HG02610 (cell line): ENCODE measurements at regions not wholly inside any gene's neighbourhood (a gene's known extent, or its start where the extent isn't known, plus 50 kb on each side); places are given as distances from the start of the nearest gene placed in this dataset.
A peak's percentile ranks its signal among the peaks of the same experiment; 100 is the strongest.
"Not testable (repeated sequence)": the region's sequence is repeated elsewhere in the genome, so short reads cannot be mapped to it uniquely, and the experiment has no call there.

Source experiments
- ATAC-seq: cut with Tn5 transposase; IDR thresholded peaks from one replicate; pipeline ENCODE4 v1.9.1; 2021; ENCODE audit warnings: mild to moderate bottlenecking, moderate library complexity; ENCODE audit not compliant: unreplicated experiment

GRCh38 chr6:80531681-80532619 is 425.5 kb downstream of the BCKDHB start:
- ATAC-seq, result no peak

DNA sequence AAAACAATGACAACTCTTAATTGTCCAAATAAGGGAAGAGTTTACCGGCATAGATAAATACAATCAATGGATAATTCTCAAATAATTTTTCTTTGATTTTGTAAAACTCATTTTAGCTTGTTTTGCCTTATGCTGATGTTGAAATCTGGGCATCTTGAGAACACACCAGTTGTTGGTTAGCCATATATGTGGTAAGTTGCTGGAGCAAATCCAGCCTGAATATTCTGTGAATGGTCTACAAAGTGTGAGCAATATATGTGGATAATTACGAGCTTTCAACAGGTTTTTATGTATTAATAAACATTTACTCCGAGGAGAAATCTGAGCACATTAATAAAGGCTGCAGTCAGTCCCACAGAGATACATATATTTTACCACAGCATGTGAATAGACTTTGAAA is 423.6 kb downstream of the BCKDHB start:
- ATAC-seq, result no peak

GRCh38 chr6:80528115-80528514 is 421.6 kb downstream of the BCKDHB start:
- ATAC-seq, result no peak

DNA sequence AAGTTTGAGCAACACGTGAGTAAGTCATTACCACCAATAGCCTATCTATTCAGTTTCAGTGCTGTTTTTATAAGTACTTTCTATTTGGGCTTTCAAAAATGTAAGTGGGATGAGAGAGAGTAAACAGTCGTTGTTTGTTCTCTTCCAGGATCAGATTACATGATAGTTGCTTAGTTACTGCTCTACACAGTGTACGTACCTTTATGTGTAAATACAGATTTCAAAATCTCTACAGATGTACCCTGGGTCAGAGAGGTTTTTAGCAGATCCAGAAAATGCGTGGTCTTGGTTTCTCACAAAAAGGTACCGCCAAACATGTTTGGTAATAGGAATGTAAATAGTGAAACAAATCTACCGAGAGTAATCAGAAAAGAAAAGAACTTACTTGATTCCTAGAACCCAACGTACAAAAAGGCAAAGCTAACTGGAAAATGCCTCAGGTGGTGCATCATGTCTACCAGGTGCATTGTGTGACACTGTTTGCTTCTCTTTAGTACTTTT is 421.1 kb downstream of the BCKDHB start:
- no peak for ATAC-seq

- ATAC-seq, result no peak
Observed at GRCh38 chr6:80523531-80523997, 417.1 kb downstream of the BCKDHB start.

DNA sequence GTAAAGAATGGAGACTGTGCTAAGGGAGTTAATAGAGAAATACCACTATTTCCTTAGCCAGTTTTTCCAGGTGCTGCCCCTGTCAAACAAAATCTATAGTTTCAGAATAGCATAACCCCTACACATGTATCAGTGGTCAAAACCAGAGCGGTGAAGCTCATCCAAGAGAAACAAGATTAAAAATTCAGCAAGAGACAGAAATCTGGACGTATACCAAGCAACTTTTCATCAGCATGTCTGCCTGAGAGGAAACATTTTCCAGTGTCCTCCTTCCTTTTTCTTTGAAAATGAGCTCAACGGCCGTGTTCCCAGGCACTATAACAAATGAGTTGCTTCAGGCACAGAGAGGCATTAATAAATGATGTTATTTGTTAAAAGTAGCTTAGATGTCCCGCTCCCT is 416.5 kb downstream of the BCKDHB start:
- ATAC-seq, result no peak

GRCh38 chr6:80522576-80522975 is 416.1 kb downstream of the BCKDHB start:
- no peak for ATAC-seq

DNA sequence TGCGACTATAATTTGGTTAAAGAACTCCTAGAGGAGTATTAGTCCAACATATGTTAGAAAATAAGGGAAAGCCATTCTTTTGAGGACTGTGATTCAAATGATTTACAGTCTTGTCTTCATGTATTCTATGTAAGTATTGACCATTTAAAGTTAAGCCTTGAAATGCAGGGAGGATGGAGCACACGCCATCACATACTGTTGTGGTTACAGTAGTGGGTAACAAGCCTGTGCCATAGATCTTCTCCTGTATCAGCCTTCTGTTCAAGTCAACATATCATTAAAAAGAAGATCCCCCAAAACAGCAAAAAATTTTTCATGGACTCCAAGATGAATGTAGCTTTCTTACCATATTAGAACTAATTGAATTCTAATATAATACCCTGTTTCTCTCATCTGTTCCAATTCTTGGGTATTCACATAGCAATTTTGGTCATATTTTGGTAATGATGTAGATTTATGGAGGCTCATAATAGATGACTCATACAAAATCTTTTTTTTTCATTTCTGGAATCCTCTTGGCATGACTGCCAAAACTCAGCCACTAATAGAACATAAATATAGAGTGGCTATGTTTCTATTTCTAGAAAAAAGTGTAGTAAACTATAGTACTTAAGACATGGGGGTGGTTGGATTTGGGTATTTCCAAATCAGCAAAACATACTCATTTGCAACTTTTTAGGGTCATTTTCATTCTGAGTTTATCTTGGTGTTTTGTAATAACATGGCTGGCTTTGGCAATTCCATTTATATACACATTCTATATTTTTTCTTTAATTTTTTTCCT is 413.5 kb downstream of the BCKDHB start:
- ATAC-seq, result peak; percentile 53

DNA sequence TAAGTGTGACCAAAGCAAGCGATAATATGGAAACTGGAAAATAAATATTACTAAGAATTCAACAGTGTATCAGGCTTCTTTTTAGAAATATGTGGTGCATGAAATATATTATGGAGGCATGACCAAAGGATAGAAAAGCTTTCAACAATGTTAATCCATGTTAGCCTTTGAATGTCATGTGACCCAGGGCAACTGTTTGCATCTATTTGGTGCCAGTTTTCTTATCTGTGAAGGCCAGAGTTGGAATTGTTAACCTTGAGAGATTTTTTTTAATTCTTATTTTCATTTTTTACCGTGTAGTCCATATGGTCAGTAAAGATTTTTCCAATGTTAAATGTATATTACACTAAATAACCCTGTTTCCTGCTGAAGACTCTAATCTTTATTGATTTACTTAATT is 411.1 kb downstream of the BCKDHB start:
- ATAC-seq, result no peak

DNA sequence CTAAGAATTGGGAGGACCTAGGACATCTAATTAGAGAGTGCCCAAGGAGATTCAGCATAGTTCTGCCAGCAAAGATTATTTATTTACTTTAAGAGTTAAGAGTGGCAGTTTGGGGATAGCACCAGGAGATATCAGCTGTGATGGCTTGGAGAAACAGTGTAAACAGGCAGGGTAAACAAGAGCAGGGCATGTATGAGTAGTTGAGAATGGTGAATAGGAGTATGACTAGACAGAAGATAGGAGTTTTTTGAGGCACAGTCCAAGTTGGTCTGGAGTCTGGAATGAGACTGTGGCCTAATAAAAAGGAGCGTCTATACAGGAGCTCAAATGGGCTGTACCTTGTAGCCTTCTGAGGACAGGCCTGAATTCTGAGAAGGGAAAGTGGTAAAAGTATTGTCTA is 404.1 kb downstream of the BCKDHB start:
- ATAC-seq, result not testable (repeated sequence)

GRCh38 chr6:80508885-80509630 is 402.6 kb downstream of the BCKDHB start:
- no peak for ATAC-seq

DNA sequence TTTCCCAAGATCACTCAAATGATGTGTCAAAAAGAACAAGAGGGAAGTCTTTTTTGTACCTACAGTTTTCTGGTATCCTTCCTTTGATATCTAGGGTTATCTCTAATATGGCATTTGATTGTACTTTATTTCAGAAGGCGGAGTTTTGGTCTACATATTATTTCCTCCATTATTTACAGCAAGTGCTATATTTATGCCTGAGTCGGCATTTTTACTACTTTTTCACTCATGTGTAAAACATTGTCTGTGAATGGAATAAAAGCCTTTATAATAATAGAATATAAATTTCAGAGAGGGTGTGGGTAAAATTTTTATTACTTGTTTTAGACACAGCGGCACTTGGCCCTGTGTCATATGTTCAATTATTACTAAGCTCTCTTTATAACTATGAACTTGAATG is 398.4 kb downstream of the BCKDHB start:
- ATAC-seq, result no peak

GRCh38 chr6:80503660-80504059 is 397.2 kb downstream of the BCKDHB start:
- ATAC-seq, result no peak

GRCh38 chr6:80502871-80503270 is 396.4 kb downstream of the BCKDHB start:
- no peak for ATAC-seq

DNA sequence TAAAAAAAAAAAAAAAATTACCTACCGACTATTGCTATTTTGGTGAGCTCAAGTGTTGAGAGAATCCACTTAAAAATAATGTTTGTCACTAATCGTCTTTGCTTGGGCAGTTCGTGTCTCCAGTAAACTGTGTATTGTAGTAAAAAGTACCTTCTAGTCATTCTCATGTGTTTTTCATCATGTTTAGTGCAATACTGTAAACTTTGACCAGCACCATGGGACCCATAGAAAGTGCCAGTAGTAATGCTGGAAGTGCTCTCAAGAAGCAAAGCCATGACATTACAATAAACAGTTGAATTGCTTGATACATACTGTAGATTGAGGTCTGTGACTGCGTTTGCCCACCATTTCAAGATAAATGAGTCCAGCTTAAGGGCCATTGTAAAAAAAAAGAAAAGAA is 395.2 kb downstream of the BCKDHB start:
- ATAC-seq, result no peak

GRCh38 chr6:80497696-80498486 is 391.4 kb downstream of the BCKDHB start:
- ATAC-seq, result not testable (repeated sequence)

- ATAC-seq, result peak; percentile 68
Observed at GRCh38 chr6:80489911-80490635, 383.6 kb downstream of the BCKDHB start.

GRCh38 chr6:80488190-80488589 is 381.7 kb downstream of the BCKDHB start:
- peak; percentile 97 for ATAC-seq

DNA sequence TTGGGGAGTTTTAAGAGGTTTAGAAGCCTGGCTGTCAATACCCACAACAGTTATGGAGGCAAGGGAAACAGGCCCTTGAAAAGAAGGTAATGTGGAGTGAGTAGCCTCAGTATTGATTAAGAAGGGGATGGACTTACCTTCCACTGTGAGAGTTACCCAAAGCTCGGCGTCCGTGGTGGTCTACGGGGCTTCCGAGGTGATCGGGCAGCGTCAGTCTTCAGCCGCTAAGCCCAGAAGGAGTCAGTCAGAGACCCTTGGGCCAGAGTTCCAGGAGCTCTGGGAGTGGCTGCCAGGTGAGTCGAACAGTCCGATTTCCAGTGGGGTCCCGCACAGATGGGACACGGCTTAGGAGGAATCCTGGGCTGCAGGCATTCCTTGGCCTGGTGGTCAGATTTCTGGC is 379.0 kb downstream of the BCKDHB start:
- not testable (repeated sequence) for ATAC-seq
